ENCODE measurements at regions not wholly inside any gene's neighbourhood (a gene's known extent, or its start where the extent isn't known, plus 50 kb on each side); places are given as distances from the start of the nearest gene placed in this dataset.

DNA sequence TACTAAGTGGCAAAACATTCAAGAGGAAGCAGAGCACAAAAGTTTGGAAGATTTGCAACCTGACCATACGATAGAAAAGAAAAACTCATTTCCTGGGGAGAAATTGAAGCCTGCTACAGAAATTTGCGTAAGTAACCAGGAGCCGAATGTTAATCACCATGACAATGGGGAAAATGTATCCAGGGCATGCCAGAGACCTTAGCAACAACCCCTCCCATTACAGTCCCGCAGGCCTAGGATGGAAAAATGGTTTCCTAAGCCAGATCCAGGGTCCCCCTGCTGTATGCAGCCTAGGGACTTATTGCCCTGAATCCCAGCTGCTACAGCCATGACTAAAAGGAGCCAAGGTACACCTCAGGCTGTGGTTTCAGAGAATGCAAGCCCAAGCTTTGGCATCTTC lies 472.2 kb upstream of the KLHL4 start:
- Histone ChIP-seq H3K27ac (ENCODE audit: poor library complexity, severe bottlenecking) (no peak overlapping the region), H3K27me3 (ENCODE audit: insufficient read depth, poor library complexity, severe bottlenecking) (no peaks in the 10 kb centered on the region), H3K4me3 (ENCODE audit: severe bottlenecking) (no peak overlapping the region), H3K36me3 (ENCODE audit: low read depth) (no peaks in the 10 kb centered on the region), H3K9me3 (ENCODE audit: severe bottlenecking) (no peaks in the 10 kb centered on the region), H3K4me1 (ENCODE audit: insufficient read depth, poor library complexity, severe bottlenecking) (no peaks in the 10 kb centered on the region)
- no peak for TF ChIP-seq CTCF (IDR thresholded peaks at IDR 0.05; ENCODE audit: poor library complexity, severe bottlenecking)
- DNase-seq (ENCODE audit: low spot score), result no peak
- no peak for ATAC-seq (ENCODE audit: low read depth)

DNA sequence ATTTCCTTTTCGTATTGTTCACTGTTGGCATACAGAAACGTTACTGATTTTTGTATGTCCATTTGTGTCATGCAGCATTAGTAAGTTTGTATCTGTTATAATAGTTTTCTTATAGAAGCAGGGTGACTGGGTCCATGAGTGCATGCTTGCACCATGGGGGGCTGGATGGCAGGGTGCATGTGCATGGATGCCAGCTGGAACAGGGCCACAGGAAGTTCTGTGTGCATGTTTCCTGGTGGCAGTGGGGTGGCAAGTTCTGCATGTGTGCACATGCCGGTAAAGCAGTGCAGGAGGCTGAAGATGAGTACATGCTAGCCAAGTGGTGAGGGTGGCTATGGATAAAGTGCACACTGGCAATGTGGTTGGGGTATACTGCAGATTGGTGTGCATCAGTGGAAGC lies 468.0 kb upstream of the KLHL4 start:
- Histone ChIP-seq H3K27me3 (ENCODE audit: insufficient read depth, poor library complexity, severe bottlenecking) (no peaks in the 10 kb centered on the region), H3K36me3 (ENCODE audit: low read depth) (no peaks in the 10 kb centered on the region), H3K4me3 (ENCODE audit: severe bottlenecking) (no peak overlapping the region), H3K27ac (ENCODE audit: poor library complexity, severe bottlenecking) (no peak overlapping the region), H3K9me3 (ENCODE audit: severe bottlenecking) (no peaks in the 10 kb centered on the region), H3K4me1 (ENCODE audit: insufficient read depth, poor library complexity, severe bottlenecking) (no peaks in the 10 kb centered on the region)
- no peak for TF ChIP-seq CTCF (IDR thresholded peaks at IDR 0.05; ENCODE audit: poor library complexity, severe bottlenecking)
- ATAC-seq (ENCODE audit: low read depth), result no peak
- DNase-seq (ENCODE audit: low spot score), result no peak

DNA sequence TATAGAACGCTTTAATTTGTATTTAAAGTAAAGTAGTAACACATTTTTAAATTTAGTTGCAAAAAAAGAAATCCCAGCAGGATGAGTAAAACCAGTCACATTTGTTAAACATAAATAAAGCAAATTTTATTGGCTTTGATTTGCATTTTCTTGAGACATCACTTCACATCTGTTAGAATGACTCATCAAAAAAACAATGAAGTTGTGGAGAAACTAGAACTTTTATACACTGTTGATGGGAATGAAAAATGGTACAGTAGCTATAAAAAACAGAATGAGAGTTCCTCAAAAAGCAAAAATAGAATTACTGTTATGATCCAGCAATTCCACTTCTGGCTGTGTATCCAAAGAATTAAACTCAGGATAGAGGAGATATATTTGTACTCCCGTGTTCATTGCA lies 454.0 kb upstream of the KLHL4 start:
- no peak for ATAC-seq (ENCODE audit: low read depth)
- Histone ChIP-seq H3K4me1 (ENCODE audit: insufficient read depth, poor library complexity, severe bottlenecking) (no peaks in the 10 kb centered on the region), H3K27me3 (ENCODE audit: insufficient read depth, poor library complexity, severe bottlenecking) (no peaks in the 10 kb centered on the region), H3K36me3 (ENCODE audit: low read depth) (no peaks in the 10 kb centered on the region), H3K27ac (ENCODE audit: poor library complexity, severe bottlenecking) (no peak overlapping the region), H3K9me3 (ENCODE audit: severe bottlenecking) (no peaks in the 10 kb centered on the region), H3K4me3 (ENCODE audit: severe bottlenecking) (no peak overlapping the region)
- no peak for DNase-seq (ENCODE audit: low spot score)
- TF ChIP-seq CTCF (IDR thresholded peaks at IDR 0.05; ENCODE audit: poor library complexity, severe bottlenecking), result no peak

GRCh38 chrX:87064502-87064901 lies 453.1 kb upstream of the KLHL4 start:
- H3K4me3 ChIP-seq (ENCODE audit: severe bottlenecking), result no peak overlapping the region
- DNase-seq (ENCODE audit: low spot score) (no peak), ATAC-seq (ENCODE audit: low read depth) (no peak)
- H3K9me3 ChIP-seq (ENCODE audit: severe bottlenecking), result no peaks in the 10 kb centered on the region
- no peaks in the 10 kb centered on the region for H3K4me1 ChIP-seq (ENCODE audit: insufficient read depth, poor library complexity, severe bottlenecking)
- H3K36me3 ChIP-seq (ENCODE audit: low read depth), result no peaks in the 10 kb centered on the region
- TF ChIP-seq CTCF (IDR thresholded peaks at IDR 0.05; ENCODE audit: poor library complexity, severe bottlenecking), result no peak
- H3K27ac ChIP-seq (ENCODE audit: poor library complexity, severe bottlenecking), result no peak overlapping the region
- no peaks in the 10 kb centered on the region for H3K27me3 ChIP-seq (ENCODE audit: insufficient read depth, poor library complexity, severe bottlenecking)

DNA sequence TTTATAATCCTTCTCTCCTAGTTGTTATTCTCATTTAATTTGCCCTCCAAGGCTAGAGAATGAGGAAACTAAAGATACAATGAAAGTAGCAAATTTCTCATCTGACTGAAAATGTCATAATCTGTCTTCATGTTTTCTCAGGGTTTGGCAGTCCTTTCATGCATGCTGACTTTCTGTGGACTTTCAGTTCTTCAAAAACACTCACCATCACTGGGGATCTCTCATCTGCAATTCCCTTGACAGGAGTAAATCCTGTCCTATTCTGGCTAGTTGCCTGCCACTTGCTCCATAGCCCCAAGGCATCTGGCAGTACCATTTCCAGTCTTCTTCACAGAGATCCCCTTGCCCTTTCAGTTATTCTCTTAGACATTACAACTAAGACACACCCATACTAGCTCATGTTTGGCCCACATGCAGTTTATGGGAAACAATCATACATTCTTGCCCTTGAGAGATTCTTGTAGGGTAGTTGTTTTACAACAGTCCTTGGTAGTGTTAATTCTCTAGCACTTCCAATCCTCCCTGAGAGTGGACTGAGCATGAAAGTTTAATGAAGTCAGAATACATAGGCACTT lies 449.7 kb upstream of the KLHL4 start:
- Histone ChIP-seq H3K9me3 (ENCODE audit: severe bottlenecking) (no peaks in the 10 kb centered on the region), H3K4me1 (ENCODE audit: insufficient read depth, poor library complexity, severe bottlenecking) (no peaks in the 10 kb centered on the region), H3K27me3 (ENCODE audit: insufficient read depth, poor library complexity, severe bottlenecking) (no peaks in the 10 kb centered on the region), H3K36me3 (ENCODE audit: low read depth) (no peaks in the 10 kb centered on the region), H3K4me3 (ENCODE audit: severe bottlenecking) (no peak overlapping the region), H3K27ac (ENCODE audit: poor library complexity, severe bottlenecking) (no peak overlapping the region)
- DNase-seq (ENCODE audit: low spot score) (no peak), ATAC-seq (ENCODE audit: low read depth) (no peak)
- no peak for TF ChIP-seq CTCF (IDR thresholded peaks at IDR 0.05; ENCODE audit: poor library complexity, severe bottlenecking)
